ENCODE measurements at regions not wholly inside any gene's neighbourhood (a gene's known extent, or its start where the extent isn't known, plus 50 kb on each side); places are given as distances from the start of the nearest gene placed in this dataset.

DNA sequence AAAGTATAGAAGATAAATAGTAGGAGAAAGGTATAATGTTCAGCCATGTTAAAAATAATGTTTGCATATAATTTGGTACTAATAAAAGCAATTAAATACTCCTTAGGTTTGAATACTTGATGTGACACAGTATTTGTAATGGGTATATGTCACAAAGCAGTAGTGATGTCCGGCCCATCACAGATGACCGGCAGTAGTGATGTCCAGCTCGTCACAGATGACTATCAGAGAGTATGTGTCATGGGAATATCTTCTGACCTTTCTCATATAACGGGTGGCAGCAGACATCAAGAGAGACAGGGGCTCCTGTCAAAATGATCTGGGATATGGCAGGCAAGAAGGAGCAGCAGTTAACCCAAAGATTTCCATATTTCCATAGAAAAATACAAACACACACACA, 477.4 kb upstream of the KLF6 start:
- TF ChIP-seq, protein P1, sequence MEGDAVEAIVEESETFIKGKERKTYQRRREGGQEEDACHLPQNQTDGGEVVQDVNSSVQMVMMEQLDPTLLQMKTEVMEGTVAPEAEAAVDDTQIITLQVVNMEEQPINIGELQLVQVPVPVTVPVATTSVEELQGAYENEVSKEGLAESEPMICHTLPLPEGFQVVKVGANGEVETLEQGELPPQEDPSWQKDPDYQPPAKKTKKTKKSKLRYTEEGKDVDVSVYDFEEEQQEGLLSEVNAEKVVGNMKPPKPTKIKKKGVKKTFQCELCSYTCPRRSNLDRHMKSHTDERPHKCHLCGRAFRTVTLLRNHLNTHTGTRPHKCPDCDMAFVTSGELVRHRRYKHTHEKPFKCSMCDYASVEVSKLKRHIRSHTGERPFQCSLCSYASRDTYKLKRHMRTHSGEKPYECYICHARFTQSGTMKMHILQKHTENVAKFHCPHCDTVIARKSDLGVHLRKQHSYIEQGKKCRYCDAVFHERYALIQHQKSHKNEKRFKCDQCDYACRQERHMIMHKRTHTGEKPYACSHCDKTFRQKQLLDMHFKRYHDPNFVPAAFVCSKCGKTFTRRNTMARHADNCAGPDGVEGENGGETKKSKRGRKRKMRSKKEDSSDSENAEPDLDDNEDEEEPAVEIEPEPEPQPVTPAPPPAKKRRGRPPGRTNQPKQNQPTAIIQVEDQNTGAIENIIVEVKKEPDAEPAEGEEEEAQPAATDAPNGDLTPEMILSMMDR (IDR thresholded peaks at IDR 0.05; ENCODE audit: insufficient read depth, low read length): no peak
- TF ChIP-seq POLR2AphosphoS5 (IDR thresholded peaks at IDR 0.05; ENCODE audit: low read depth) (no peak), SPI1 (IDR thresholded peaks at IDR 0.05; ENCODE audit: borderline replicate concordance, low read depth) (no peak)
- TF ChIP-seq, protein P2, sequence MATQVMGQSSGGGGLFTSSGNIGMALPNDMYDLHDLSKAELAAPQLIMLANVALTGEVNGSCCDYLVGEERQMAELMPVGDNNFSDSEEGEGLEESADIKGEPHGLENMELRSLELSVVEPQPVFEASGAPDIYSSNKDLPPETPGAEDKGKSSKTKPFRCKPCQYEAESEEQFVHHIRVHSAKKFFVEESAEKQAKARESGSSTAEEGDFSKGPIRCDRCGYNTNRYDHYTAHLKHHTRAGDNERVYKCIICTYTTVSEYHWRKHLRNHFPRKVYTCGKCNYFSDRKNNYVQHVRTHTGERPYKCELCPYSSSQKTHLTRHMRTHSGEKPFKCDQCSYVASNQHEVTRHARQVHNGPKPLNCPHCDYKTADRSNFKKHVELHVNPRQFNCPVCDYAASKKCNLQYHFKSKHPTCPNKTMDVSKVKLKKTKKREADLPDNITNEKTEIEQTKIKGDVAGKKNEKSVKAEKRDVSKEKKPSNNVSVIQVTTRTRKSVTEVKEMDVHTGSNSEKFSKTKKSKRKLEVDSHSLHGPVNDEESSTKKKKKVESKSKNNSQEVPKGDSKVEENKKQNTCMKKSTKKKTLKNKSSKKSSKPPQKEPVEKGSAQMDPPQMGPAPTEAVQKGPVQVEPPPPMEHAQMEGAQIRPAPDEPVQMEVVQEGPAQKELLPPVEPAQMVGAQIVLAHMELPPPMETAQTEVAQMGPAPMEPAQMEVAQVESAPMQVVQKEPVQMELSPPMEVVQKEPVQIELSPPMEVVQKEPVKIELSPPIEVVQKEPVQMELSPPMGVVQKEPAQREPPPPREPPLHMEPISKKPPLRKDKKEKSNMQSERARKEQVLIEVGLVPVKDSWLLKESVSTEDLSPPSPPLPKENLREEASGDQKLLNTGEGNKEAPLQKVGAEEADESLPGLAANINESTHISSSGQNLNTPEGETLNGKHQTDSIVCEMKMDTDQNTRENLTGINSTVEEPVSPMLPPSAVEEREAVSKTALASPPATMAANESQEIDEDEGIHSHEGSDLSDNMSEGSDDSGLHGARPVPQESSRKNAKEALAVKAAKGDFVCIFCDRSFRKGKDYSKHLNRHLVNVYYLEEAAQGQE (IDR thresholded peaks at IDR 0.05; ENCODE audit: insufficient replicate concordance, low read depth): no peak
